Gastrocnemius medialis (tissue), 4 donors: ENCODE measurements at regions not wholly inside any gene's neighbourhood (a gene's known extent, or its start where the extent isn't known, plus 50 kb on each side); places are given as distances from the start of the nearest gene placed in this dataset.

ENCODE experiments used
- CTCF ChIP-seq, 5 experiments: fragments of 450-650 bp in 3 of 5; fragments of 200-600 bp in 2 of 5; sonication (generic) in 2 of 5; IDR thresholded peaks in 4 of 5; conservative IDR thresholded peaks in 1 of 5; 1 replicate in 4 of 5; 2 replicates in 1 of 5; pipeline ENCODE4 v1.5.1; 2016 to 2019; ENCODE audit warnings: antibody characterized with exemption in 5 of 5, mild to moderate bottlenecking in 3 of 5, moderate library complexity in 3 of 5
- POLR2A ChIP-seq, 2 donors: fragments of 450-650 bp; IDR thresholded peaks; one replicate each; pipeline ENCODE4 v1.6.1; 2017; ENCODE audit warnings: antibody characterized with exemption in 2 of 2, mild to moderate bottlenecking in 2 of 2, moderate library complexity in 2 of 2

DNA sequence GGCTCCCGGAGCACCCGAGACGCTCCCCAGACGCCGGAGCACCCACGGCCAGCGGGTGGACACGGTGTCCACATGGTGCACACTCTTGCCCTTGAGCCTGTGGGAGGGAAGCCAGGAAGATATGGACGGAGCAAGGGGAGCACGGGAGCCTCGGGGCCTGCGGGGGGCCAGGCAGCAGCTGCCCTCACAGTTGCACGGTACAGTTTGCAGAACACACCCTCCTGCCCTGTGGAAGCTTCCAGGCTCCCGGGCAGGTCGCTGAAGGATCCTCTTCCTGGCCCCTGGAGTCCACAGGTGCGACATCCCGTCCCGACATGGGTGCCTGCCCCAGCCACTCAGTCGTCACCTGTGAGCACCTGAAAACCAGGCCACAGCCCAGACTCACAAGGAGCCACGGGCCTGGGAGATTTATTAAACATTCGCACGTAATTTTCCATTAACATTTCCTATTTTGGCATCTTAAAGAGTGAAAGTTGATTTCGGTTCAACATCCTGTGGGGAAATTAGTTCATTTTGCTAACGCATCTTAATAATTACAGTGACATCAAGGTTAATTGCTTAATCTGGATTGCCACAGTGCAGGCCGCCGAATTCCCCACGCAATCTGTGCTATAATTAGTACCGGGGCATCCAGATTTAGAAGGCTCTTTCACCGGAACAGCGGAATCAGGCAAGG lies 253.3 kb downstream of the BRD1 start:
- no peak for TF ChIP-seq CTCF (IDR thresholded peaks at IDR 0.05 in 4 of 5, conservative IDR thresholded peaks at IDR 0.05 in 1 of 5)
- no peak for TF ChIP-seq POLR2A (IDR thresholded peaks at IDR 0.05)
